ENCODE measurements at regions not wholly inside any gene's neighbourhood (a gene's known extent, or its start where the extent isn't known, plus 50 kb on each side); places are given as distances from the start of the nearest gene placed in this dataset.

DNA sequence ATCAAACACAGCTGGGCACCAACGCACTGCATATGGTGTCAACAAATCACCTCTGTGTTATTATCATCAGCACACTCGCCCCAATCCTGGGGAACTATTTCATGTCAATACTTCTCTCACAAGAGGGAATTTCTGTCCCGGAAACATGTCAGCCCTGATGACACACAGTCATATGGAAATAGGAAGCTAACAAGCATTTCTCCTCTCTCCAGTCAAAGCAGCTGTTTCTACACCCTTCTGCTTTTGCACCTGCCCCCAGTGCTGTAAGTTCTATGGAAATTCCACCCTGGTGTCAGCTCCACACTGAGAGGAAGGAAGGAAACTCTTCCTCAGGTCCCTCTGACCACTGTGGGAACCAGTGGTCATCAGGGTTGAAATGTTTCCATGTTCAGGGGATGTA, 447.6 kb upstream of the ID2 start:
- TF ChIP-seq CTCF (IDR thresholded peaks at IDR 0.05) (no peak), EZH2 (IDR thresholded peaks at IDR 0.05) (no peak)
